ENCODE measurements at regions not wholly inside any gene's neighbourhood (a gene's known extent, or its start where the extent isn't known, plus 50 kb on each side); places are given as distances from the start of the nearest gene placed in this dataset.

- TF ChIP-seq CTCF (IDR thresholded peaks at IDR 0.05), result no peak
- TF ChIP-seq POLR2A (IDR thresholded peaks at IDR 0.05), result no peak
These were observed 174.3 kb downstream of the TAF11L14 start for GRCh38 chr5:17808566-17808965.

Measured in vagina (tissue), 2 donors.